Left lung (tissue), 4 donors: ENCODE measurements at regions not wholly inside any gene's neighbourhood (a gene's known extent, or its start where the extent isn't known, plus 50 kb on each side); places are given as distances from the start of the nearest gene placed in this dataset.

ENCODE experiments used
- ATAC-seq: fragments of 200-7000 bp; cut with Tn5 transposase; one replicate; pipeline ENCODE4 v1.9.1; 2020; ENCODE audit warnings: moderate library complexity
- DNase-seq, 4 donors: peaks; one replicate each; pipeline ENCODE4 v3.0.0-alpha.2; 2013 to 2020
- H3K27ac ChIP-seq, 2 donors: fragments of 200-600 bp; sonication (generic) in 1 of 2; one replicate each; pipeline versions ENCODE4 v1.5.0 to v1.8.0; 2020 to 2021
- H3K27me3 ChIP-seq, 2 donors: fragments of 200-600 bp; sonication (generic) in 1 of 2; one replicate each; pipeline versions ENCODE4 v1.5.0 to v1.8.0; 2020 to 2021
- H3K36me3 ChIP-seq, 2 donors: fragments of 200-600 bp; sonication (generic) in 1 of 2; one replicate each; pipeline versions ENCODE4 v1.5.0 to v1.8.0; 2020 to 2021
- H3K4me1 ChIP-seq, 2 donors: fragments of 200-600 bp; one replicate each; pipeline ENCODE4 v1.8.0; 2021
- H3K4me3 ChIP-seq, 2 donors: fragments of 200-600 bp; sonication (generic) in 1 of 2; one replicate each; pipeline versions ENCODE4 v1.5.0 to v1.8.0; 2020 to 2021; ENCODE audit warnings: mild to moderate bottlenecking in 1 of 2
- H3K9me3 ChIP-seq, 2 donors: fragments of 200-600 bp; sonication (generic) in 1 of 2; one replicate each; pipeline versions ENCODE4 v1.5.0 to v1.8.0; 2020 to 2021
- intact Hi-C, 2 donors: fragments of 100-400 bp; cut with DNase I; formaldehyde crosslinking; loops; one replicate each; pipeline versions ENCODE4 v1.11.2 to v1.14.2; 2022
- TF ChIP-seq, protein P1 (sequence below), 2 donors: fragments of 200-600 bp; sonication (generic) in 1 of 2; IDR thresholded peaks; one replicate each; pipeline versions ENCODE4 v1.5.0 to v1.8.0; 2021; ENCODE audit warnings: antibody characterized with exemption in 2 of 2
- donor health status: DM: no; HTN: yes; CAD: no.
- donor health status: DM: no; HTN: no; CAD: no.

DNA sequence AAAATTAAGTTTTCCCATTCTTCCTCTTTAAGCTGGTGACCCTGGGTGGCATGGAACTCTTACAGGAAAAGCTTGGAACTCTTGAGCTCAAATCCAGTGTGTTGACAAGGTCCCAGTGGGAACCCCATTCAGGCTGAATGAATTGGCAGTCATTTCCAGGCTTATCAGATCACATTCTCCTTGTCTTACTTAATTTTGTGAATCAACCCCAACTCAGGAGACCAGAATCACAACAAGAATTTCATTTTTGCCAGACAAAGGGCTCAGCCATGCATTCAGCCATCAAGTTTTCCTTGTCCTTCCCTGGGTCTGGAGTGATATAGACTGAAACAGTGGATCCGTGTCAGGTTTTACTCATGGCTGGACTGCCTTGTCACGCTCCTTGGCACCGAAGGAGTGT is 92.1 kb upstream of the EEF1E1 start:
- H3K4me3 ChIP-seq: no peak overlapping the region
- no peak for DNase-seq
- H3K9me3 ChIP-seq: no peaks in the 10 kb centered on the region
- no peaks in the 10 kb centered on the region for H3K4me1 ChIP-seq
- H3K27ac ChIP-seq: no peak overlapping the region
- no peak for ATAC-seq
- TF ChIP-seq, protein P1, sequence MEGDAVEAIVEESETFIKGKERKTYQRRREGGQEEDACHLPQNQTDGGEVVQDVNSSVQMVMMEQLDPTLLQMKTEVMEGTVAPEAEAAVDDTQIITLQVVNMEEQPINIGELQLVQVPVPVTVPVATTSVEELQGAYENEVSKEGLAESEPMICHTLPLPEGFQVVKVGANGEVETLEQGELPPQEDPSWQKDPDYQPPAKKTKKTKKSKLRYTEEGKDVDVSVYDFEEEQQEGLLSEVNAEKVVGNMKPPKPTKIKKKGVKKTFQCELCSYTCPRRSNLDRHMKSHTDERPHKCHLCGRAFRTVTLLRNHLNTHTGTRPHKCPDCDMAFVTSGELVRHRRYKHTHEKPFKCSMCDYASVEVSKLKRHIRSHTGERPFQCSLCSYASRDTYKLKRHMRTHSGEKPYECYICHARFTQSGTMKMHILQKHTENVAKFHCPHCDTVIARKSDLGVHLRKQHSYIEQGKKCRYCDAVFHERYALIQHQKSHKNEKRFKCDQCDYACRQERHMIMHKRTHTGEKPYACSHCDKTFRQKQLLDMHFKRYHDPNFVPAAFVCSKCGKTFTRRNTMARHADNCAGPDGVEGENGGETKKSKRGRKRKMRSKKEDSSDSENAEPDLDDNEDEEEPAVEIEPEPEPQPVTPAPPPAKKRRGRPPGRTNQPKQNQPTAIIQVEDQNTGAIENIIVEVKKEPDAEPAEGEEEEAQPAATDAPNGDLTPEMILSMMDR (IDR thresholded peaks at IDR 0.05): no peak
- intact Hi-C loops: no loop called here
- no peaks in the 10 kb centered on the region for H3K36me3 ChIP-seq
- no peaks in the 10 kb centered on the region for H3K27me3 ChIP-seq

GRCh38 chr6:8193541-8193940 is 91.2 kb upstream of the EEF1E1 start:
- no peak overlapping the region for H3K4me3 ChIP-seq
- H3K27ac ChIP-seq: no peak overlapping the region
- no peaks in the 10 kb centered on the region for H3K36me3 ChIP-seq
- intact Hi-C loops: no loop called here
- no peaks in the 10 kb centered on the region for H3K4me1 ChIP-seq
- no peak for DNase-seq
- H3K27me3 ChIP-seq: no peaks in the 10 kb centered on the region
- TF ChIP-seq, protein P1 (IDR thresholded peaks at IDR 0.05): no peak
- no peaks in the 10 kb centered on the region for H3K9me3 ChIP-seq
- ATAC-seq: no peak

- H3K4me1 ChIP-seq: no peaks in the 10 kb centered on the region
- no peak overlapping the region for H3K27ac ChIP-seq
- H3K9me3 ChIP-seq: no peaks in the 10 kb centered on the region
- TF ChIP-seq, protein P1 (IDR thresholded peaks at IDR 0.05): no peak
- no peak overlapping the region for H3K4me3 ChIP-seq
- no peak for DNase-seq
- H3K36me3 ChIP-seq: no peaks in the 10 kb centered on the region
- no peak for ATAC-seq
- H3K27me3 ChIP-seq: no peaks in the 10 kb centered on the region
- intact Hi-C loops: no loop called here
These were observed 90.2 kb upstream of the EEF1E1 start for GRCh38 chr6:8192597-8192996.

- no peak overlapping the region for H3K4me3 ChIP-seq
- no peaks in the 10 kb centered on the region for H3K36me3 ChIP-seq
- intact Hi-C loops: no loop called here
- ATAC-seq (no peak), DNase-seq (no peak)
- no peak overlapping the region for H3K27ac ChIP-seq
- H3K9me3 ChIP-seq: no peaks in the 10 kb centered on the region
- H3K4me1 ChIP-seq: no peaks in the 10 kb centered on the region
- no peaks in the 10 kb centered on the region for H3K27me3 ChIP-seq
- TF ChIP-seq, protein P1 (IDR thresholded peaks at IDR 0.05): no peak
These were observed 89.7 kb upstream of the EEF1E1 start for GRCh38 chr6:8192067-8192466.

DNA sequence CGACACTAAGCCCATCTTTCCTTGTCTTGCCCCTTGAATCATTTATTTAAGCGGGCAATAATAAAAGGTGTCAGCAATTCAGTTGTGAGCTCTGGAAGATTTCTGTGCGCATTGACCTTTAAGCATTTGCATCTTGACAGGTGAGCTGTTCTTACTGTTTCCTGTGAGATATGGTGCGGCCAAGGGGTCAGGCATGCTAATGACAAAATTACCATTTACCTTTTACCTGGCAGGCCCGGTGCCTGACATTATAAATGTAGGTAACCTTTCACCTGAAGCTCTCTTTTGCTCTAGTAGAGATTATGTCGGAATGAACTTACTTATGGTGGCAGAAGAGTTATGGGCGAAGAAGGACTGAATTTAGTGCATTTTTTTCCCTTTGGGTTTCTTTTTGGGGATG is 89.3 kb upstream of the EEF1E1 start:
- Histone ChIP-seq H3K27me3 (no peaks in the 10 kb centered on the region), H3K4me3 (no peak overlapping the region), H3K36me3 (no peaks in the 10 kb centered on the region), H3K27ac (no peak overlapping the region), H3K4me1 (no peaks in the 10 kb centered on the region), H3K9me3 (no peaks in the 10 kb centered on the region)
- ATAC-seq (no peak), DNase-seq (no peak)
- TF ChIP-seq, protein P1 (IDR thresholded peaks at IDR 0.05): no peak
- intact Hi-C loops: no loop called here
